B cell (primary cell): ENCODE measurements at regions not wholly inside any gene's neighbourhood (a gene's known extent, or its start where the extent isn't known, plus 50 kb on each side); places are given as distances from the start of the nearest gene placed in this dataset.

Experiments used
- CTCF ChIP-seq: fragments of 200-600 bp; IDR thresholded peaks from one replicate; pipeline ENCODE4 v1.8.0; 2022; ENCODE audit warnings: antibody characterized with exemption, mild to moderate bottlenecking
- EZH2 ChIP-seq: IDR thresholded peaks from 2 replicates; pipeline ENCODE4 v1.6.1; 2012; ENCODE audit warnings: borderline replicate concordance, low read depth, mild to moderate bottlenecking, moderate library complexity, low read length; ENCODE audit not compliant: insufficient read depth, poor library complexity, severe bottlenecking

DNA sequence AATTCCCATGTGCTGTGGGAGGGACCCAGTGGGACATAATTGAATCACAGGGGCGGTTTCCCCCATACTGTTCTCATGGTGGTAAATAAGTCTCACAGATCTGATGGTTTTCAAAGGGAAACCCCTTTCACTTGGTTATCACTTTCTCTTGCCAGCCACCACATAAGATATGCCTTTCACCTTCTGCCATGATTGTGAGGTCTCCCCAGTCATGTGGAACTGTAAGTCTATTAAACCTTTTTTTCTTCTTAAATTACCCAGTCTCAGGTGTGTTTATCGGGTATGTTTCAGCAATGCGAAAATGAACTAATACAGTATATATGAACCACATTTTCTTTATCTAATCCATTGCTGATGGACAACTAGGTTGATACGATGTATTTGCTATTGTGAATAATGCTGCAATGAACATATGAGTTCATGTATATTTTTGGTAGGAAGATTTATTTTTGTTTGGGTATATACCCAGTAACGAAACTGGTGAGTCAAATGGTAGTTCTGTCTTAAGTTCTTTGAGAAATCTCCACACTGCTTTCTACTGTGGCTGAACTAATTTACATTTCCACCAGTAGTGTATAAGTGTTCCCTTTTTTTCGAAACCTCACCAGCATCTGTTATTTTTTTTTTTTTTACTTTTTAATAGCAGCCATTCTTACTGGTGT lies 70.0 kb upstream of the HGF start:
- TF ChIP-seq CTCF (no peak), EZH2 (no peak)
